Parathyroid adenoma (tissue), 2 donors: ENCODE measurements at regions not wholly inside any gene's neighbourhood (a gene's known extent, or its start where the extent isn't known, plus 50 kb on each side); places are given as distances from the start of the nearest gene placed in this dataset.

ENCODE experiments used
- H2AFZ ChIP-seq: fragments of 300-600 bp; sonication (generic); one replicate; pipeline ENCODE4 v1.7.0; 2017; ENCODE audit warnings: antibody characterized with exemption, mild to moderate bottlenecking
- H3K27ac ChIP-seq: fragments of 300-600 bp; sonication (generic); one replicate; pipeline ENCODE4 v1.7.0; 2017
- H3K27me3 ChIP-seq: fragments of 300-600 bp; sonication (generic); one replicate; pipeline ENCODE4 v1.7.0; 2017; ENCODE audit warnings: low read length; ENCODE audit not compliant: control insufficient read depth, insufficient read depth
- H3K36me3 ChIP-seq: fragments of 300-600 bp; sonication (generic); one replicate; pipeline ENCODE4 v1.7.0; 2017; ENCODE audit warnings: low read length; ENCODE audit not compliant: control insufficient read depth, insufficient read depth
- H3K4me1 ChIP-seq: fragments of 300-600 bp; sonication (generic); one replicate; pipeline ENCODE4 v1.7.0; 2017; ENCODE audit warnings: control low read depth
- H3K4me2 ChIP-seq: fragments of 300-600 bp; sonication (generic); one replicate; pipeline ENCODE4 v1.7.0; 2017; ENCODE audit warnings: low read length
- H3K4me3 ChIP-seq: fragments of 300-600 bp; sonication (generic); one replicate; pipeline ENCODE4 v1.7.0; 2017; ENCODE audit warnings: low read depth, low read length
- H3K79me2 ChIP-seq: fragments of 300-600 bp; sonication (generic); one replicate; pipeline ENCODE4 v1.7.0; 2017; ENCODE audit warnings: control low read depth
- H3K9ac ChIP-seq: fragments of 300-600 bp; sonication (generic); one replicate; pipeline ENCODE4 v1.7.0; 2017; ENCODE audit warnings: mild to moderate bottlenecking
- H3K9me3 ChIP-seq: fragments of 300-600 bp; sonication (generic); one replicate; pipeline ENCODE4 v1.7.0; 2017; ENCODE audit warnings: low read length; ENCODE audit not compliant: control insufficient read depth
- CTCF ChIP-seq: fragments of 300-600 bp; sonication (generic); IDR thresholded peaks from one replicate; pipeline ENCODE4 v1.7.0; 2017; ENCODE audit warnings: antibody characterized with exemption, mild to moderate bottlenecking
- donor health status: primary hyperparathyroidism.

- no peak overlapping the region for H3K27ac ChIP-seq
- H3K4me3 ChIP-seq = no peak overlapping the region
- no peaks in the 10 kb centered on the region for H3K27me3 ChIP-seq
- no peaks in the 10 kb centered on the region for H3K79me2 ChIP-seq
- no peaks in the 10 kb centered on the region for H3K36me3 ChIP-seq
- TF ChIP-seq CTCF = no peak
- no peaks in the 10 kb centered on the region for H3K9me3 ChIP-seq
- no peaks in the 10 kb centered on the region for H3K4me1 ChIP-seq
- H3K4me2 ChIP-seq = no peak overlapping the region
- H3K9ac ChIP-seq = no peak overlapping the region
- H2AFZ ChIP-seq = no peak overlapping the region
Measured at GRCh38 chr1:93013145-93014065, 52.1 kb upstream of the DIPK1A start.

- no peak overlapping the region for H3K27ac ChIP-seq
- no peak overlapping the region for H3K9ac ChIP-seq
- no peak overlapping the region for H3K4me2 ChIP-seq
- H3K27me3 ChIP-seq = no peaks in the 10 kb centered on the region
- H3K79me2 ChIP-seq = no peaks in the 10 kb centered on the region
- no peaks in the 10 kb centered on the region for H3K36me3 ChIP-seq
- no peaks in the 10 kb centered on the region for H3K4me1 ChIP-seq
- no peaks in the 10 kb centered on the region for H3K9me3 ChIP-seq
- H3K4me3 ChIP-seq = no peak overlapping the region
- TF ChIP-seq CTCF = no peak
- H2AFZ ChIP-seq = no peak overlapping the region
Measured at GRCh38 chr1:93014168-93014567, 52.9 kb upstream of the DIPK1A start.

GRCh38 chr1:93015590-93015989 is 54.3 kb upstream of the DIPK1A start:
- Histone ChIP-seq H3K36me3 (no peaks in the 10 kb centered on the region), H3K9ac (no peak overlapping the region), H3K4me1 (no peaks in the 10 kb centered on the region), H3K27me3 (no peaks in the 10 kb centered on the region), H3K27ac (no peak overlapping the region), H3K4me3 (no peak overlapping the region), H3K4me2 (no peak overlapping the region), H3K9me3 (no peaks in the 10 kb centered on the region), H2AFZ (no peak overlapping the region), H3K79me2 (no peaks in the 10 kb centered on the region)
- no peak for TF ChIP-seq CTCF

GRCh38 chr1:93016171-93016570 is 54.9 kb upstream of the DIPK1A start:
- H3K4me2 ChIP-seq = no peak overlapping the region
- H3K9me3 ChIP-seq = no peaks in the 10 kb centered on the region
- H3K4me1 ChIP-seq = no peaks in the 10 kb centered on the region
- no peaks in the 10 kb centered on the region for H3K36me3 ChIP-seq
- H3K27ac ChIP-seq = no peak overlapping the region
- H3K27me3 ChIP-seq = no peaks in the 10 kb centered on the region
- H2AFZ ChIP-seq = peak overlapping the region; percentile 28
- H3K79me2 ChIP-seq = no peaks in the 10 kb centered on the region
- H3K4me3 ChIP-seq = no peak overlapping the region
- no peak overlapping the region for H3K9ac ChIP-seq
- TF ChIP-seq CTCF = no peak
